T-helper 2 cell treated with Interferon-gamma antibody and Interleukin-4, amounts not matched to agents 100 ng/mL and 5 ng/mL, for 36 hours (primary cell): ENCODE measurements at regions not wholly inside any gene's neighbourhood (a gene's known extent, or its start where the extent isn't known, plus 50 kb on each side); places are given as distances from the start of the nearest gene placed in this dataset.
"Not testable (repeated sequence)": the region's sequence is repeated elsewhere in the genome, so short reads cannot be mapped to it uniquely, and the experiment has no call there.

Source experiments
- intact Hi-C: fragments of 100-400 bp; cut with micrococcal nuclease; formaldehyde crosslinking; loops from one replicate; pipeline ENCODE4 v1.15.1; 2023

DNA sequence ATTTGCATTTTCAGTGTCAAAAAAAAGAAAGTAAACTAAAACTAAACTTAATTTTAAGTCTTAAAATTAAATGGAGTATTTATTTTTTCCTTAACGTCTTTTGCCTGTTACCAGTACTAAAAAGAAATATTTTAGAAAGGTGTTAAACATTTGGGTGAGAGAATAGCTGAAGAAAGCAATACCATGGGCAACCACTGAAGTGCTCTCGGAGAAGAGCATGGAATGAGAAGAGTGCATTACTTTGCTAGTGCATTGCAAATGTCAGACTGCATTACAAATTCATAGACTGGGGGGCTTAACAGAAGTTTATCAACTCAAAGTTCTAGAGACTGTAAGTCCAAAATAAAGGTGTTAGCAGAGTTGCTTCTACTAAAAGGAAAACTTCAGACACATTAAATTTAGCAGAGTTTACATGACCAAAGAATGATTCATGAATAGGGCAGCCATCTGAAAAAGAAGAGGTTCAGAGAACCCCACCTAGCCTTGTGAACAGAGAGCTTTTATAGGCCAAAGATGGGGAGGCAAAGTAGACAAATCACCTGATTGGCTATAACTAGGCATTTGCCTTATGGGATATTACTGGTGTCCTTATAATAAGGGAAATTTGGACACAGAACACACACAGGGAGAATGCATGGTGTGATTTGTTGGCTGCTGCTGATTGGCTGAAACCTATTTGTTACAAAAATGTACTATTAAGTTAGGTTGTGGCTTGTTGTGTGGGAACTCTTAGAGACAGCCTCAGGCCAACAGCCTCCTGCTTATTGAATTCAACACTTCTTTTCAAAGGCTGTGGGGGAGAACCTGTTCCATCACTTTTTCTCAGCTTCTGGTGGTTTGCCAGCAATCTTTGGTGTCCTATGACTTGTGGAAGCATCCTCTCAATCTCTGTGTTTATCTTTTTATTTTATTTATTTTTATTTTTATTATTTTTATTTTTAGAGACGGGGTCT, 106.7 kb upstream of the RREB1 start:
- intact Hi-C loops = no loop called here

- intact Hi-C loops = no loop called here
Observed at GRCh38 chr6:7003041-7003440, 104.7 kb upstream of the RREB1 start.

DNA sequence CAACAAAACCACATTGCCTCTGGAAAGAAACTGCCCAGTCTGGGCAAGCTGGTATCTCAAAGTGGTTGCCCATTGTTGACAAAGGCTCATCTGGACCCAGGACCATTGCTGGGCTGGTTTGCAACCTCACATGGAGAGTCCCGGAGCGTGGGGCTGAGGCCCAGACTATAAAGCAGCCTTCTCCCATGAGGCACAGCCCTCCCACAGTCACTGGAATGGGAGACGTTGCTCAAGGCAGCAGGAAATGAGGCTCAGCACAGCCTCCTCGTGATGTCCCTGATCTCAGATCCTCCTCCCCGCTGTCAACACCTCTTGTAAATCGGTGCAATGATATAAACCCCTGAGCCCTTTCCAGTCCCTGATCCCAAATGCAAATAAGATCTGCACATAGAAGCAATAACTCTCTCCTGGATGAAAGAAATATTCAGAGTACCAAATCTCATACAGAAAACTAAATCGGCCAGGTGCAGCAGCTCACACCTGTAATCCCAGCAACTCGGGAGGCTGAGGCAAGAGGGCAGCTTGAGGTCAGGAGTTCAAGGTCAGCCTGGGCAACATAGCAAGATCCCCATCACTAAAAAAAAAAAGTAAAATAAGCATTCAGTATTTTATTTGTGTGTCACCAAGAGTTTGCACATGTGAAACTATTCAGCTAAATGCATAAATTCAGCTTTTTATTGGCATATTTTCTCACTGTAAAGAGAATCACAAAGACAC, 103.0 kb upstream of the RREB1 start:
- intact Hi-C loops = no loop called here

DNA sequence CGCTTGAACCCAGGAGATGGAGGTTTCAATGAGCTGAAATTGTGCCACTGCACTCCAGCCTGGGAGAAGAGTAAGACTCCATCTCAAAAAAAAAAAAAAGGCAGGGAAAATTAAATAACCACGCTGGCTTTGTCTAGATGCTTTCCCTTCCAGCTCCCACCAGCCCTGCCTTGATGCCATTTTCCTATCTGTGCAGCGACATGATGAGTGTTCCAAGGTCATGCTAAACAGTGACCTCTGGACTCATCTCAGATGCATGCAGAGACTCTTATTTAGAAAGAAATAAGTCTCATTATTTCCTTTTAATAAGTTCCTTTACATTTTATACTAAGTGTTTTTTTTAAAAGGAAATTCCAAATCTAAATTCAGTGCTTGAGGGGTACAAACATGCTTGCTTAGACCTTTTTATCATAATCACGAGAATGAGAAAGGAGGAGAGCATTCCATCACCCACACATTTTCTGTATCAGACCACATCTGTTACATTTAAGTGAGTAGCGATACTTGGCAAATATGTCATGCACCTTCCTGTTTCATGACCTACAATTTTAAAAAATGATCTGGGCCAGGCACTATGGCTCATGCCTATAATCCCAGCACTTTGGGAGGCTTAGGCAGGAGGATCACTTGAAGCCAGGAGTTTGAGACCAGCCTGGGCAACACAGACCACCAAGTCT, 101.1 kb upstream of the RREB1 start:
- intact Hi-C loops = no loop called here

- intact Hi-C loops = no loop called here
Observed at GRCh38 chr6:7008451-7008988, 99.2 kb upstream of the RREB1 start.

DNA sequence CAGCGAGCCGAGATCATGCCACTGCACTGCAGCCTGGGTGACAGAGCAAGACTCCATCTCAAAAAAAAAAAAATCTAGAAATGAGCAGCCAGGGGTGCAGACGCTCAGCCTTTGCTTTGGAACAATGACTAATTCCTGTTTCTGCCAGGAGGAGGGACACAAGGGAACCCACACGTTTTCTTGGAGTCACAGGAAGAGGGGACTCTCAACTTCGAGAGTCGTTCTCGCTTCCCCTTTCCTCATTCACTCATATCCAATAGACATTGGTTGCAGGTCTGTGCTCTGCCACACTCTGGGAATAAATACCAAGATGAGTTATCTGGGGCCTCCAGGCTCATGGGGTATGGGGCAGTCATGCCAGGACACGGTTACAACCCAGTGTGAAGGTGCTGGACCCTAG, 91.5 kb upstream of the RREB1 start:
- intact Hi-C loops = no loop called here

- intact Hi-C loops = no loop called here
Observed at GRCh38 chr6:7021301-7021700, 86.5 kb upstream of the RREB1 start.

- intact Hi-C loops = no loop called here
Observed at GRCh38 chr6:7025861-7026260, 81.9 kb upstream of the RREB1 start.

DNA sequence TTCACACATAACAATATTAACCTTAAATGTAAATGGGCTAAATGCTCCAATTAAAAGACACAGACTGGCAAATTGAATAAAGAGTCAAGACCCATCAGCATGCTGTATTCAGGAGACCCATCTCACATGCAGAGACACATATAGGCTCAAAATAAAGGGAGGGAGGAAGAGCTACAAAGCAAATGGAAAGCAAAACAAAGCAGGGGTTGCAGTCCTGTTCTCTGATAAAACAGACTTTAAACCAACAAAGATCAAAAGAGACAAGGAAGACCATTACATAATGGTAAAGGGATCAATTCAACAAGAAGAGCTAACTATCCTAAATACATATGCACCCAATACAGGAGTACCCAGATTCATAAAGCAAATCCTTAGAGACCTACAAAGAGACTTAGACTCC, 78.8 kb upstream of the RREB1 start:
- intact Hi-C loops = not testable (repeated sequence)

DNA sequence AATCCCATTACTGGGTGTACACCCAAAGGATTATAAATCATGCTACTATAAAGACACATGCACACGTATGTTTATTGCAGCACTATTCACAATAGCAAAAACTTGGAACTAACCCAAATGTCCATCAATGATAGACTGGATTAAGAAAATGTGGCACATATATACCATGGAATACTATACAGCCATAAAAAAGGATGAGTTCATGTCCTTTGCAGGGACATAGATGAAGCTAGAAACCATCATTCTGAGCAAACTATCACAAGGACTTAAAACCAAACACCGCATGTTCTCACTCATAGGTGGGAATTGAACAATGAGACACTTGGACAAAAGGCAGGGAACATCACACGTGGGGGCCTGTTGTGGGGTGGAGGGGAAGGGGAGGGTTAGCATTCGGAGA, 76.8 kb upstream of the RREB1 start:
- intact Hi-C loops = not testable (repeated sequence)

- intact Hi-C loops = no loop called here
Observed at GRCh38 chr6:7033202-7033601, 74.6 kb upstream of the RREB1 start.

- intact Hi-C loops = no loop called here
Observed at GRCh38 chr6:7034055-7034454, 73.7 kb upstream of the RREB1 start.

DNA sequence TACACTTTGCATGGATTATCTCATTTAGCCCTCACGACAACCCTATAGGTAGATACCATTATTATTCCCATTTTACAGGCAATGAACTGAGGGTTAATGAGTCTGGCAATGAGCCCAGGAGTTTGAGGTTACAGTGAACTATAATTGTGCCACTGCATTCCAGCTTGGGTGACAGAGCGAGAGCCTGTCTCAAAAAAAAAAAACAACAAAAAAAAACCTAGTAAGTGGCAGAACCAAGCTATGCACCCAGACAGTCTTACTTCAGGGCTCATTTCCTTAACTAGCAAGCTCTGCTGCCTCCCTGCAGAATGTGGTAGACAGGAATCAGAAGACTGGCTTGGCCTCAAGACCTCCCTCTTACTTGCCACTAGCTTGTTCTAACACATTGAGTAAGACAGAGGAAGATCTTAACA, 71.9 kb upstream of the RREB1 start:
- intact Hi-C loops = no loop called here

DNA sequence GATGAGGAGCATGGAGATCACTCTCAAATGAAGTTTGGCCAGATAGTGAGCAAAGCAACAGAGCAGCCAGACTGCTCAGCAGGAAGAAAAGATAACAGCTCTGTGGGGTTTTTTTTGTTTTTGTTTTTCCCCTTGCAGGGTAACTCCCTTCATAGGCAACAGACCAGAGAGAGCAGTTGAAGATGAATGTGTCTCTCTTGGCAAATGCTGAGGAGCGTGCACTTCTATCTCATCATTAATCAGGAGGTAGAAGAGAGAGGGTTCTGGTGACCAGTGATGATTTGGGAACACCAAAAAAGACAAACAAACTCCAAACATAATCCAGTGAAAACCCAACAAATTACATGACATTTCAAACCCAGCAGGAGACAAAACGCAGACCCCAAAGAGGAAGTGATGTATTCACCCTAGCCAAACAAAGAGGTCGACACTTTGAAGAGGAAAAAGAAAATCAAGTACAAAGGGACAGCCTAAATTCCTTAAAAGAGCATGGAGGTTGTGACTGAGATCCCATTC, 66.2 kb upstream of the RREB1 start:
- intact Hi-C loops = no loop called here

GRCh38 chr6:7042056-7042653, 65.6 kb upstream of the RREB1 start:
- intact Hi-C loops = no loop called here

DNA sequence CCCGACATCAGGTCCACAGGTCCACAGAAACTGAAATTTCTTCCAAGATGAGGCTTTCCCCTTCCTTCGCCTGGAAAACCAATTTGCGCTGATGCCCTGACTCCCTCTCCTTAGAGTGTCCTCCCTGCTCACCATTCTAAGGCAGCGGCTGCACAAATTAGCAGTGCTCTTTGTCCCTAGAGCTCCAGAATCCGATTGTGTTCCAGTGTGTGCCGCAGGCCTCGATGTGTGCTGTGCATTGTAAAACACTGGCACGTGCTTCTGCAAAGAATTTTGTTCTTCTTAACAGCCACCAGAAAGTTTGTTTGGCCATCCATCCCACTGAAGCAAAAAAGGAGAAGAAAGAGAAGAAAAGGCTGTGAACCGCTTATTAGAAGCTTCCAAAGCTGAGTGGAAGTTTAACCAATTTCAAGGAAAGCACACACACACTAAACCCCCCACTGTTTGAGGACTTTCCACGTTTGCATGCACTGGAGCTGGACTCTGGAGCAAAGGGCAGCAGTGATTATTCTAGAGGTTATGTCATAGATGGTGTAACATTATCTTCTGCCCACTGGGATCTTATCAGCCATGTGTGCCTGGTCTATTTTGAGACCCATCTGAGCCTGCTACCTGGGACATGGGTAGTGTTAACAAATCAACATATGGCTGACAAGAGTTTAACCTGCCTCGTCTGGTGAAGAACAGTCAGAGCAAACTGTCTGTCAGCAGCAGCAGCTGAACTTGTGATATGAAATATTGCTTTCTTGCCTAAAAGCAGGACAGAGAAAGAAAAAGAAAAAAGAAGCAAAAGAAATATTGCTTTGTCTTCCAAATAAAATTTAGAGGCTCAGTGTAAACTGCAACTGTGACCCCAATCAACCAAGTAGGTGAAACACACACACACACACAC, 64.9 kb upstream of the RREB1 start:
- intact Hi-C loops = no loop called here

DNA sequence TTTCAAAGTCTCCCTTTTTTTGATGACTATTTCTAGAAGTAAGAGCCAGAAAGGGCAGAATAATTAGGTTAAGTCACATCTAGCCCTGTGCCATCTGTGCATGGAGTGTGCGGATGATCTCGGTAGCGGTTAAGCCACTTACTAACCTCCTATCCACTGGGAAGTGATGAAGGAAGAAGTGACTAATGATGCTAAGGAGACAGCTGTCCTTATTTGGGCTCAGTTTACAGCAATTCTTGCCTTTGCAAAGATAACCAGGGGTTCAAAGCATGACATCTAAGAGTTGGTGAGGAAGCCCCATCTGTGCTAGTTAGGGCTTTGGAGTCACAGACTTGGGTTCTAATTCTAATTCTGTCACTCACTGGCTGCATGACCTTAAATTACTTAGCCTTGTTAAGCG, 62.4 kb upstream of the RREB1 start:
- intact Hi-C loops = no loop called here

- intact Hi-C loops = no loop called here
Observed at GRCh38 chr6:7045746-7046145, 62.0 kb upstream of the RREB1 start.

DNA sequence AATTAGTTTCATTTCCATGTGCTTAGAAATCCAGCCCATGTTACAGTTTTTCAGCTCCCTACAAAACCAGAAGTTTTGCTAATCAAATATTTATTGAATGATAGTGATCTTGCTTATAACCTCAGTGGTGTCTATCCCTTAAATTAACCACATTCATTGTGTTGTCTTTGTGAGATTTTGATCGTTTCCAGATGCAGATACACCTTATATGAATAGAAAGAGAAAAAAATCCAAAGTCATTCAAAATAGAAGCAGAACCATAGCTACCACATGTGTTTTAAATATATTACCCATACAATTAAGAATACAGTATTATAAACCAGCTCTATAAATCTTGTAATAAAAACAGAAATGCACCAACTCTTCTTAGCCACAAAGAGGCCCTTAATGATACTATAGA, 60.6 kb upstream of the RREB1 start:
- intact Hi-C loops = no loop called here

- intact Hi-C loops = no loop called here
Observed at GRCh38 chr6:7047966-7048365, 59.8 kb upstream of the RREB1 start.
